ENCODE measurements at regions not wholly inside any gene's neighbourhood (a gene's known extent, or its start where the extent isn't known, plus 50 kb on each side); places are given as distances from the start of the nearest gene placed in this dataset.

- H3K36me3 ChIP-seq (ENCODE audit: insufficient read depth, low read length): no peaks in the 10 kb centered on the region
- POLR2A ChIA-PET: no interaction called here
- H3K9me3 Mint-ChIP-seq: peaks cover 0 to 17% (median 6%) of the 10 kb centered on the region in 5 donors
- no peaks in the 10 kb centered on the region for H3K36me3 Mint-ChIP-seq
- no peaks in the 10 kb centered on the region for H3K27me3 ChIP-seq (ENCODE audit: insufficient read depth, low read length, poor library complexity, severe bottlenecking)
- CTCF ChIA-PET: no interaction called here
- no peak for DNase-seq
- no peak overlapping the region for H3K4me3 Mint-ChIP-seq
- H3K27ac Mint-ChIP-seq: no peak overlapping the region
- no peaks in the 10 kb centered on the region for H3K9me3 ChIP-seq (ENCODE audit: low read length)
- H3K27ac ChIP-seq (ENCODE audit: low read depth, low read length): no peak overlapping the region
- no peak overlapping the region for H3K4me3 ChIP-seq (ENCODE audit: low read length)
- no peaks in the 10 kb centered on the region for H3K4me1 Mint-ChIP-seq
- H3K27me3 Mint-ChIP-seq: no peaks in the 10 kb centered on the region
- H3K4me1 ChIP-seq (ENCODE audit: insufficient read depth, low read length): no peaks in the 10 kb centered on the region
Measured at GRCh38 chr4:156197216-156197615, 243.6 kb upstream of the CTSO start.

- no peaks in the 10 kb centered on the region for H3K9me3 ChIP-seq (ENCODE audit: low read length)
- DNase-seq: no peak
- no peaks in the 10 kb centered on the region for H3K27me3 ChIP-seq (ENCODE audit: insufficient read depth, low read length, poor library complexity, severe bottlenecking)
- POLR2A ChIA-PET: no interaction called here
- H3K36me3 ChIP-seq (ENCODE audit: insufficient read depth, low read length): no peaks in the 10 kb centered on the region
- CTCF ChIA-PET: no interaction called here
- H3K27ac ChIP-seq (ENCODE audit: low read depth, low read length): no peak overlapping the region
- Mint-ChIP-seq H3K4me3 (no peak overlapping the region), H3K36me3 (no peaks in the 10 kb centered on the region), H3K27me3 (no peaks in the 10 kb centered on the region), H3K27ac (no peak overlapping the region), H3K4me1 (no peaks in the 10 kb centered on the region), H3K9me3 (peaks cover 0 to 17% (median 4%) of the 10 kb centered on the region in 5 donors)
- H3K4me1 ChIP-seq (ENCODE audit: insufficient read depth, low read length): no peaks in the 10 kb centered on the region
- H3K4me3 ChIP-seq (ENCODE audit: low read length): no peak overlapping the region
Measured at GRCh38 chr4:156196722-156197121, 243.1 kb upstream of the CTSO start.

- ChIA-PET POLR2A (no interaction called here), CTCF (no interaction called here)
- no peak for DNase-seq
Measured at GRCh38 chr4:156195914-156196313, 242.2 kb upstream of the CTSO start.

GRCh38 chr4:156194896-156195295 is 241.2 kb upstream of the CTSO start:
- no peaks in the 10 kb centered on the region for H3K27me3 ChIP-seq (ENCODE audit: insufficient read depth, low read length, poor library complexity, severe bottlenecking)
- H3K4me1 ChIP-seq (ENCODE audit: insufficient read depth, low read length): no peaks in the 10 kb centered on the region
- Mint-ChIP-seq H3K36me3 (no peaks in the 10 kb centered on the region), H3K9me3 (peaks cover 0 to 17% (median 4%) of the 10 kb centered on the region in 5 donors), H3K27me3 (no peaks in the 10 kb centered on the region), H3K4me1 (no peaks in the 10 kb centered on the region), H3K4me3 (no peak overlapping the region), H3K27ac (no peak overlapping the region)
- ChIA-PET POLR2A (no interaction called here), CTCF (no interaction called here)
- H3K27ac ChIP-seq (ENCODE audit: low read depth, low read length): no peak overlapping the region
- H3K36me3 ChIP-seq (ENCODE audit: insufficient read depth, low read length): no peaks in the 10 kb centered on the region
- DNase-seq: no peak
- H3K9me3 ChIP-seq (ENCODE audit: low read length): no peaks in the 10 kb centered on the region
- no peak overlapping the region for H3K4me3 ChIP-seq (ENCODE audit: low read length)

More at GRCh38 chr4:156195914-156196313, 242.2 kb upstream of the CTSO start:
- Histone ChIP-seq H3K27ac (ENCODE audit: low read depth, low read length) (no peak overlapping the region), H3K4me1 (ENCODE audit: insufficient read depth, low read length) (no peaks in the 10 kb centered on the region), H3K4me3 (ENCODE audit: low read length) (no peak overlapping the region), H3K27me3 (ENCODE audit: insufficient read depth, low read length, poor library complexity, severe bottlenecking) (no peaks in the 10 kb centered on the region), H3K9me3 (ENCODE audit: low read length) (no peaks in the 10 kb centered on the region), H3K36me3 (ENCODE audit: insufficient read depth, low read length) (no peaks in the 10 kb centered on the region)
- Mint-ChIP-seq H3K27ac (no peak overlapping the region), H3K9me3 (peaks cover 0 to 17% (median 4%) of the 10 kb centered on the region in 5 donors), H3K4me1 (no peaks in the 10 kb centered on the region), H3K36me3 (no peaks in the 10 kb centered on the region), H3K27me3 (no peaks in the 10 kb centered on the region), H3K4me3 (no peak overlapping the region)

- Histone ChIP-seq H3K27ac (ENCODE audit: low read depth, low read length) (no peak overlapping the region), H3K4me1 (ENCODE audit: insufficient read depth, low read length) (no peaks in the 10 kb centered on the region), H3K9me3 (ENCODE audit: low read length) (no peaks in the 10 kb centered on the region), H3K36me3 (ENCODE audit: insufficient read depth, low read length) (no peaks in the 10 kb centered on the region), H3K4me3 (ENCODE audit: low read length) (no peak overlapping the region), H3K27me3 (ENCODE audit: insufficient read depth, low read length, poor library complexity, severe bottlenecking) (no peaks in the 10 kb centered on the region)
- Mint-ChIP-seq H3K27ac (no peak overlapping the region), H3K27me3 (no peaks in the 10 kb centered on the region), H3K4me3 (no peak overlapping the region), H3K4me1 (no peaks in the 10 kb centered on the region), H3K9me3 (peaks cover 0 to 17% (median 4%) of the 10 kb centered on the region in 5 donors), H3K36me3 (no peaks in the 10 kb centered on the region)
- ChIA-PET CTCF (no interaction called here), POLR2A (no interaction called here)
- DNase-seq: no peak
Measured at GRCh38 chr4:156193800-156194199, 240.1 kb upstream of the CTSO start.

- ChIA-PET CTCF (no interaction called here), POLR2A (no interaction called here)
- Histone ChIP-seq H3K4me1 (ENCODE audit: insufficient read depth, low read length) (no peaks in the 10 kb centered on the region), H3K4me3 (ENCODE audit: low read length) (no peak overlapping the region), H3K36me3 (ENCODE audit: insufficient read depth, low read length) (no peaks in the 10 kb centered on the region), H3K27ac (ENCODE audit: low read depth, low read length) (no peak overlapping the region), H3K9me3 (ENCODE audit: low read length) (no peaks in the 10 kb centered on the region), H3K27me3 (ENCODE audit: insufficient read depth, low read length, poor library complexity, severe bottlenecking) (no peaks in the 10 kb centered on the region)
- Mint-ChIP-seq H3K4me3 (no peak overlapping the region), H3K9me3 (peaks cover 0 to 16% (median 4%) of the 10 kb centered on the region in 5 donors), H3K4me1 (no peaks in the 10 kb centered on the region), H3K27me3 (no peaks in the 10 kb centered on the region), H3K36me3 (no peaks in the 10 kb centered on the region), H3K27ac (no peak overlapping the region)
- no peak for DNase-seq
Measured at GRCh38 chr4:156193106-156193505, 239.4 kb upstream of the CTSO start.

GRCh38 chr4:156192033-156192432 is 238.4 kb upstream of the CTSO start:
- POLR2A ChIA-PET: no interaction called here
- CTCF ChIA-PET: no interaction called here

GRCh38 chr4:156191044-156191781 is 237.5 kb upstream of the CTSO start:
- Mint-ChIP-seq H3K4me1 (no peaks in the 10 kb centered on the region), H3K27me3 (no peaks in the 10 kb centered on the region), H3K4me3 (no peak overlapping the region), H3K27ac (no peak overlapping the region), H3K36me3 (no peaks in the 10 kb centered on the region), H3K9me3 (peaks cover 0 to 12% (median 1%) of the 10 kb centered on the region in 5 donors)
- CTCF ChIA-PET: no interaction called here
- no peaks in the 10 kb centered on the region for H3K9me3 ChIP-seq (ENCODE audit: low read length)
- POLR2A ChIA-PET: no interaction called here
- no peak overlapping the region for H3K4me3 ChIP-seq (ENCODE audit: low read length)
- no peaks in the 10 kb centered on the region for H3K27me3 ChIP-seq (ENCODE audit: insufficient read depth, low read length, poor library complexity, severe bottlenecking)
- H3K4me1 ChIP-seq (ENCODE audit: insufficient read depth, low read length): no peaks in the 10 kb centered on the region
- no peak for DNase-seq
- no peak overlapping the region for H3K27ac ChIP-seq (ENCODE audit: low read depth, low read length)
- H3K36me3 ChIP-seq (ENCODE audit: insufficient read depth, low read length): no peaks in the 10 kb centered on the region

More at GRCh38 chr4:156192033-156192432, 238.4 kb upstream of the CTSO start:
- H3K4me3 ChIP-seq (ENCODE audit: low read length): no peak overlapping the region
- H3K4me1 ChIP-seq (ENCODE audit: insufficient read depth, low read length): no peaks in the 10 kb centered on the region
- Mint-ChIP-seq H3K27ac (no peak overlapping the region), H3K4me3 (no peak overlapping the region), H3K9me3 (peaks cover 0 to 14% (median 3%) of the 10 kb centered on the region in 5 donors), H3K36me3 (no peaks in the 10 kb centered on the region), H3K4me1 (no peaks in the 10 kb centered on the region), H3K27me3 (no peaks in the 10 kb centered on the region)
- H3K27me3 ChIP-seq (ENCODE audit: insufficient read depth, low read length, poor library complexity, severe bottlenecking): no peaks in the 10 kb centered on the region
- DNase-seq: no peak
- no peak overlapping the region for H3K27ac ChIP-seq (ENCODE audit: low read depth, low read length)
- no peaks in the 10 kb centered on the region for H3K9me3 ChIP-seq (ENCODE audit: low read length)
- no peaks in the 10 kb centered on the region for H3K36me3 ChIP-seq (ENCODE audit: insufficient read depth, low read length)

Measured in CD8-positive, alpha-beta memory T cell (primary cell).